K562 (cell line): ENCODE measurements at regions not wholly inside any gene's neighbourhood (a gene's known extent, or its start where the extent isn't known, plus 50 kb on each side); places are given as distances from the start of the nearest gene placed in this dataset.

Experiments used
- ATAC-seq: fragments of 200-7000 bp; cut with Tn5 transposase; 3 replicates; pipeline ENCODE4 v1.9.1; 2020; ENCODE audit warnings: moderate library complexity
- BruUV-seq: library from RNA; stranded (reverse); fragments of 400-500 nt; replicated peaks from 2 replicates; lab custom pipeline; 2021; lab: Mats Ljungman, UMichigan
- CTCF ChIA-PET: fragments of 300-600 bp; formaldehyde crosslinking; extraction: SDS; loops from one replicate; lab custom pipeline; 2021; ENCODE audit warnings: low intra/inter-chr PET ratio; lab: Yijun Ruan, JAX
- POLR2A ChIA-PET: fragments of 300-600, 350-650 bp; sonication (Branson Sonifier 250); formaldehyde crosslinking; extraction: SDS; loops from one replicate; lab custom pipeline; 2021; ENCODE audit warnings: antibody characterized with exemption, inconsistent platforms; lab: Yijun Ruan, JAX
- DNase-seq, 4 experiments: peaks; one replicate each; pipeline versions ENCODE4 v3.0.0 to v3.0.0-alpha.2; 2011 to 2018; ENCODE audit warnings: low spot score in 3 of 4, mixed read lengths in 3 of 4; ENCODE audit errors: extremely low read depth in 1 of 4
- FAIRE-seq: peaks from 2 replicates; lab custom pipeline; 2011; peaks lifted over from hg19 to GRCh38; lab: Jason Lieb, UNC
- H2AFZ ChIP-seq: 2 replicates; pipeline ENCODE4 v1.6.0; 2011; ENCODE audit warnings: low read depth, low read length, control low read depth, inconsistent platforms
- H3K27ac ChIP-seq: fragments of 200-600 bp; 3 replicates; pipeline ENCODE4 v1.8.0; 2011; ENCODE audit warnings: low read depth, mild to moderate bottlenecking, control low read depth, inconsistent platforms, low read length, moderate library complexity, mixed read lengths; ENCODE audit errors: extremely low read depth
- H3K27me3 ChIP-seq, 2 experiments: fragments of 300-600 bp in 1 of 2; 2 replicates in 1 of 2; 3 replicates in 1 of 2; pipeline versions ENCODE4 v1.6.0 to v1.8.0; 2011; ENCODE audit warnings: inconsistent platforms in 2 of 2, low read length in 2 of 2, mild to moderate bottlenecking in 1 of 2, mixed read lengths in 1 of 2, moderate library complexity in 1 of 2; ENCODE audit not compliant: control insufficient read depth in 2 of 2, insufficient read depth in 2 of 2
- H3K36me3 ChIP-seq: fragments of 300-600 bp; 3 replicates; pipeline ENCODE4 v1.8.0; 2011; ENCODE audit warnings: mild to moderate bottlenecking, low read length, inconsistent platforms; ENCODE audit not compliant: control insufficient read depth, insufficient read depth
- H3K4me1 ChIP-seq, 2 experiments: fragments of 200-600 bp in 1 of 2; replicated peaks in 1 of 2; 2 replicates in 1 of 2; 3 replicates in 1 of 2; pipeline versions ENCODE4 v1.5.1 to v1.8.0; 2011; ENCODE audit warnings: inconsistent platforms in 2 of 2, low read length in 2 of 2, mild to moderate bottlenecking in 1 of 2, mixed read lengths in 1 of 2, moderate library complexity in 1 of 2; ENCODE audit not compliant: control insufficient read depth in 2 of 2, insufficient read depth in 2 of 2
- H3K4me2 ChIP-seq: 2 replicates; pipeline ENCODE4 v1.6.1; 2011; ENCODE audit warnings: low read length, control low read depth, inconsistent platforms, mixed read lengths; ENCODE audit not compliant: insufficient read depth
- H3K4me3 ChIP-seq: fragments of 200-600 bp; sonication (generic), shearing (Covaris generic); 2 replicates; pipeline ENCODE4 v1.5.1; 2016; ENCODE audit warnings: control low read depth, inconsistent platforms
- H3K79me2 ChIP-seq: fragments of 200-600 bp; 3 replicates; pipeline ENCODE4 v1.8.0; 2011; ENCODE audit warnings: low read length, inconsistent platforms; ENCODE audit not compliant: control insufficient read depth, insufficient read depth
- H3K9ac ChIP-seq, 2 experiments: 2 replicates each; pipeline versions ENCODE4 v1.6.0 to v1.6.1; 2011; ENCODE audit warnings: low read depth in 2 of 2, low read length in 2 of 2, control low read depth in 1 of 2, inconsistent platforms in 1 of 2, mild to moderate bottlenecking in 1 of 2, mixed read lengths in 1 of 2; ENCODE audit not compliant: insufficient read depth in 1 of 2
- H3K9me1 ChIP-seq: one replicate; pipeline ENCODE4 v1.6.0; 2011; ENCODE audit warnings: inconsistent platforms, mild to moderate bottlenecking, low read length, moderate library complexity; ENCODE audit not compliant: control insufficient read depth, insufficient read depth
- H3K9me3 ChIP-seq: replicated peaks from 2 replicates; pipeline ENCODE4 v1.5.1; 2011; ENCODE audit warnings: low read depth, low read length, inconsistent platforms; ENCODE audit not compliant: control insufficient read depth, insufficient read depth
- H4K20me1 ChIP-seq: replicated peaks from 2 replicates; pipeline ENCODE4 v1.6.1; 2011; ENCODE audit warnings: low read length, inconsistent platforms, mixed read lengths; ENCODE audit not compliant: control insufficient read depth, insufficient read depth
- CREBBP ChIP-seq: IDR thresholded peaks from one replicate; pipeline ENCODE4 v1.6.1; 2012; ENCODE audit warnings: low read depth, mild to moderate bottlenecking, control low read depth, inconsistent platforms, low read length
- E2F3 ChIP-seq: fragments of 250-450 bp; sonication (Bioruptor Pico); IDR thresholded peaks from 2 replicates; pipeline ENCODE4 v1.4.0; 2020; ENCODE audit warnings: mild to moderate bottlenecking
- HIVEP1 ChIP-seq: fragments of 250-450 bp; sonication (Bioruptor Pico); IDR thresholded peaks from 2 replicates; pipeline ENCODE4 v1.4.0; 2020; ENCODE audit warnings: mild to moderate bottlenecking
- MED1 ChIP-seq: sonication (generic); formaldehyde crosslinking; IDR thresholded peaks from 2 replicates; pipeline ENCODE4 v1.8.1; 2023; ENCODE audit warnings: missing genetic modification reagents, borderline replicate concordance
- POLR2AphosphoS2 ChIP-seq: IDR thresholded peaks from 2 replicates; pipeline ENCODE4 v1.6.1; 2012; ENCODE audit warnings: low read length, improper control_type of control experiment
- RBM14 ChIP-seq: fragments of 200-400 bp; formaldehyde crosslinking; IDR thresholded peaks from 2 replicates; pipeline ENCODE4 v1.6.1; 2018; ENCODE audit warnings: low read depth, mild to moderate bottlenecking, low read length, moderate library complexity, borderline replicate concordance; ENCODE audit not compliant: insufficient read depth
- U2AF2 ChIP-seq: fragments of 200-400 bp; formaldehyde crosslinking; optimal IDR thresholded peaks from 2 replicates; pipeline ENCODE3; 2017; ENCODE audit warnings: low read depth, mild to moderate bottlenecking, low read length
- ZFP36 ChIP-seq: fragments of 150-350 bp; IDR thresholded peaks from 2 replicates; pipeline ENCODE4 v1.6.1; 2018; ENCODE audit warnings: low read length, low read depth; ENCODE audit not compliant: partially characterized antibody
- ZNF668 ChIP-seq: fragments of 250-450 bp; sonication (Bioruptor Pico); IDR thresholded peaks from 2 replicates; pipeline ENCODE4 v1.8.0; 2022; ENCODE audit warnings: mild to moderate bottlenecking, inconsistent platforms
- WGBS: fragments of 100-300 bp; shearing (Covaris generic); methylation state at CpG from one replicate; pipeline ENCODE4 v1.1.6; 2016; ENCODE audit warnings: low coverage, mixed read lengths; ENCODE audit not compliant: insufficient coverage; ENCODE audit errors: missing lambda C conversion rate; 5-methylcytosine and 5-hydroxymethylcytosine counted together
- in situ Hi-C: fragments of 300-500 bp; cut with MboI; formaldehyde crosslinking; loops from 4 replicates; pipeline ENCODE4 v1.15.0; 2018; ENCODE audit warnings: inconsistent platforms, mixed read lengths
- intact Hi-C: fragments of 100-400 bp; cut with micrococcal nuclease; formaldehyde crosslinking; loops from 2 replicates; pipeline ENCODE4 v1.14.2; 2022
- TF ChIP-seq, protein P1 (sequence below): fragments of 450-650 bp; formaldehyde crosslinking; IDR thresholded peaks from 2 replicates; pipeline ENCODE4 v1.4.0; 2022; ENCODE audit warnings: missing genetic modification characterization
- TF ChIP-seq, protein P2 (sequence below), 2 experiments: IDR thresholded peaks in 1 of 2; conservative IDR thresholded peaks in 1 of 2; 2 replicates each; pipeline ENCODE4 v1.6.1; 2016; ENCODE audit warnings: low read depth in 2 of 2, mild to moderate bottlenecking in 1 of 2, missing compliant biosample characterization in 1 of 2, missing genetic modification characterization in 1 of 2, moderate library complexity in 1 of 2
- TF ChIP-seq, protein P3 (sequence below): fragments of 450-650 bp; IDR thresholded peaks from 2 replicates; pipeline ENCODE4 v1.6.1; 2017; ENCODE audit warnings: antibody characterized with exemption
- TF ChIP-seq, protein P4 (sequence below), 2 experiments: IDR thresholded peaks; 2 replicates each; pipeline ENCODE4 v1.6.1; 2011; ENCODE audit warnings: borderline replicate concordance in 1 of 2, control low read depth in 1 of 2, low read depth in 1 of 2, low read length in 1 of 2, mild to moderate bottlenecking in 1 of 2, mixed read lengths in 1 of 2, moderate library complexity in 1 of 2; ENCODE audit not compliant: insufficient read depth in 1 of 2, insufficient read length in 1 of 2, poor library complexity in 1 of 2, severe bottlenecking in 1 of 2; ENCODE audit errors: extremely low read depth in 1 of 2
- TF ChIP-seq, protein P5 (sequence below), 2 experiments: fragments of 450-650 bp; IDR thresholded peaks; 2 replicates each; pipeline ENCODE4 v1.6.1; 2016

DNA sequence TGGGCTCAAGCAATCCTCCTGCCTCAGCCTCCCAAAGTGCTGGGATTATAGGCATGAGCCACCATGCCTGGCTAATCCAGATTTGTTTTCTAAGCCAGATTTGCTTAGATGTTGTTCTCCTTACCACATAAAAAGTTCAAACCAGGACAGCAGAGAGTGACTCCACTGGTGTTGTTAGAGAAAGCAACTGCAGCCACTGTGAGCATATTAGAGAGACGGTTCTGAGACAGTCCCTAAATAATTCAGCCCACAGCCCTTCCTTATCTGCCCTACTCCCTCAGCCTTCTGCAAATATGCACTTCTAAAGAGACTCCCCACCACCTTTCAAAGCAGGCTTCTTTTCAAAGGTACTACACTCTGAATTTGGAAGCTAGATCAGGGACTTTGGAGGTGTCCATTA lies 96.1 kb downstream of the DRD1 start:
- ATAC-seq (no peak), DNase-seq (no peak), FAIRE-seq (no peak)
- intact Hi-C loops (no loop called here), in situ Hi-C loops (no loop called here)
- Histone ChIP-seq H3K9me1 (no peaks in the 10 kb centered on the region), H3K4me1 (no peaks in the 10 kb centered on the region), H3K4me2 (no peak overlapping the region), H2AFZ (no peak overlapping the region), H3K4me3 (no peak overlapping the region), H3K36me3 (no peaks in the 10 kb centered on the region), H4K20me1 (no peaks in the 10 kb centered on the region), H3K9ac (no peak overlapping the region), H3K79me2 (no peaks in the 10 kb centered on the region), H3K27me3 (peaks cover 0 to 7% of the 10 kb centered on the region in 2 experiments; a peak in 2 of 5 replicates), H3K27ac (no peak overlapping the region), H3K9me3 (no peaks in the 10 kb centered on the region)
- ChIA-PET POLR2A (no interaction called here), CTCF (no interaction called here)
- no TSS peak for BruUV-seq
- WGBS: 0% methylated on average over 1 of the region's 1 CpG
- no peak for TF ChIP-seq POLR2AphosphoS2
- no peak for TF ChIP-seq ZNF668 (CRISPR knock-in tag)
- TF ChIP-seq HIVEP1 (CRISPR knock-in tag): no peak
- TF ChIP-seq, protein P1, sequence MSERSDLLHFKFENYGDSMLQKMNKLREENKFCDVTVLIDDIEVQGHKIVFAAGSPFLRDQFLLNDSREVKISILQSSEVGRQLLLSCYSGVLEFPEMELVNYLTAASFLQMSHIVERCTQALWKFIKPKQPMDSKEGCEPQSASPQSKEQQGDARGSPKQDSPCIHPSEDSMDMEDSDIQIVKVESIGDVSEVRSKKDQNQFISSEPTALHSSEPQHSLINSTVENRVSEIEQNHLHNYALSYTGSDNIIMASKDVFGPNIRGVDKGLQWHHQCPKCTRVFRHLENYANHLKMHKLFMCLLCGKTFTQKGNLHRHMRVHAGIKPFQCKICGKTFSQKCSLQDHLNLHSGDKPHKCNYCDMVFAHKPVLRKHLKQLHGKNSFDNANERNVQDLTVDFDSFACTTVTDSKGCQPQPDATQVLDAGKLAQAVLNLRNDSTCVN (CRISPR knock-in tag): no peak
- TF ChIP-seq U2AF2: no peak
- TF ChIP-seq, protein P2, sequence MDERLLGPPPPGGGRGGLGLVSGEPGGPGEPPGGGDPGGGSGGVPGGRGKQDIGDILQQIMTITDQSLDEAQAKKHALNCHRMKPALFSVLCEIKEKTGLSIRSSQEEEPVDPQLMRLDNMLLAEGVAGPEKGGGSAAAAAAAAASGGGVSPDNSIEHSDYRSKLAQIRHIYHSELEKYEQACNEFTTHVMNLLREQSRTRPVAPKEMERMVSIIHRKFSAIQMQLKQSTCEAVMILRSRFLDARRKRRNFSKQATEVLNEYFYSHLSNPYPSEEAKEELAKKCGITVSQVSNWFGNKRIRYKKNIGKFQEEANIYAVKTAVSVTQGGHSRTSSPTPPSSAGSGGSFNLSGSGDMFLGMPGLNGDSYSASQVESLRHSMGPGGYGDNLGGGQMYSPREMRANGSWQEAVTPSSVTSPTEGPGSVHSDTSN (CRISPR knock-in tag; IDR thresholded peaks at IDR 0.05; ENCODE audit: low read depth): no peak
- TF ChIP-seq, protein P2 (tag; conservative IDR thresholded peaks at IDR 0.05; ENCODE audit: low read depth): no peak
- TF ChIP-seq, protein P3, sequence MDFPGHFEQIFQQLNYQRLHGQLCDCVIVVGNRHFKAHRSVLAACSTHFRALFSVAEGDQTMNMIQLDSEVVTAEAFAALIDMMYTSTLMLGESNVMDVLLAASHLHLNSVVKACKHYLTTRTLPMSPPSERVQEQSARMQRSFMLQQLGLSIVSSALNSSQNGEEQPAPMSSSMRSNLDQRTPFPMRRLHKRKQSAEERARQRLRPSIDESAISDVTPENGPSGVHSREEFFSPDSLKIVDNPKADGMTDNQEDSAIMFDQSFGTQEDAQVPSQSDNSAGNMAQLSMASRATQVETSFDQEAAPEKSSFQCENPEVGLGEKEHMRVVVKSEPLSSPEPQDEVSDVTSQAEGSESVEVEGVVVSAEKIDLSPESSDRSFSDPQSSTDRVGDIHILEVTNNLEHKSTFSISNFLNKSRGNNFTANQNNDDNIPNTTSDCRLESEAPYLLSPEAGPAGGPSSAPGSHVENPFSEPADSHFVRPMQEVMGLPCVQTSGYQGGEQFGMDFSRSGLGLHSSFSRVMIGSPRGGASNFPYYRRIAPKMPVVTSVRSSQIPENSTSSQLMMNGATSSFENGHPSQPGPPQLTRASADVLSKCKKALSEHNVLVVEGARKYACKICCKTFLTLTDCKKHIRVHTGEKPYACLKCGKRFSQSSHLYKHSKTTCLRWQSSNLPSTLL: no peak
- TF ChIP-seq ZFP36: no peak
- TF ChIP-seq RBM14: no peak
- TF ChIP-seq E2F3: no peak
- TF ChIP-seq, protein P4, sequence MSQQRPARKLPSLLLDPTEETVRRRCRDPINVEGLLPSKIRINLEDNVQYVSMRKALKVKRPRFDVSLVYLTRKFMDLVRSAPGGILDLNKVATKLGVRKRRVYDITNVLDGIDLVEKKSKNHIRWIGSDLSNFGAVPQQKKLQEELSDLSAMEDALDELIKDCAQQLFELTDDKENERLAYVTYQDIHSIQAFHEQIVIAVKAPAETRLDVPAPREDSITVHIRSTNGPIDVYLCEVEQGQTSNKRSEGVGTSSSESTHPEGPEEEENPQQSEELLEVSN (IDR thresholded peaks at IDR 0.05; ENCODE audit: borderline replicate concordance in 1 of 2, extremely low read depth in 1 of 2, insufficient read depth in 1 of 2, insufficient read length in 1 of 2, low read depth in 1 of 2, low read length in 1 of 2, poor library complexity in 1 of 2, severe bottlenecking in 1 of 2): no peak
- no peak for TF ChIP-seq CREBBP
- TF ChIP-seq, protein P5, sequence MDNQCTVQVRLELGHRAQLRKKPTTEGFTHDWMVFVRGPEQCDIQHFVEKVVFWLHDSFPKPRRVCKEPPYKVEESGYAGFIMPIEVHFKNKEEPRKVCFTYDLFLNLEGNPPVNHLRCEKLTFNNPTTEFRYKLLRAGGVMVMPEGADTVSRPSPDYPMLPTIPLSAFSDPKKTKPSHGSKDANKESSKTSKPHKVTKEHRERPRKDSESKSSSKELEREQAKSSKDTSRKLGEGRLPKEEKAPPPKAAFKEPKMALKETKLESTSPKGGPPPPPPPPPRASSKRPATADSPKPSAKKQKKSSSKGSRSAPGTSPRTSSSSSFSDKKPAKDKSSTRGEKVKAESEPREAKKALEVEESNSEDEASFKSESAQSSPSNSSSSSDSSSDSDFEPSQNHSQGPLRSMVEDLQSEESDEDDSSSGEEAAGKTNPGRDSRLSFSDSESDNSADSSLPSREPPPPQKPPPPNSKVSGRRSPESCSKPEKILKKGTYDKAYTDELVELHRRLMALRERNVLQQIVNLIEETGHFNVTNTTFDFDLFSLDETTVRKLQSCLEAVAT (IDR thresholded peaks at IDR 0.05): no peak
- TF ChIP-seq MED1 (CRISPR knock-in tag): no peak
